GM21619 (cell line): ENCODE measurements at regions not wholly inside any gene's neighbourhood (a gene's known extent, or its start where the extent isn't known, plus 50 kb on each side); places are given as distances from the start of the nearest gene placed in this dataset.
"Not testable (repeated sequence)": the region's sequence is repeated elsewhere in the genome, so short reads cannot be mapped to it uniquely, and the experiment has no call there.

Experiments used
- ATAC-seq: cut with Tn5 transposase; IDR thresholded peaks from one replicate; pipeline ENCODE4 v1.9.1; 2021; ENCODE audit not compliant: unreplicated experiment

DNA sequence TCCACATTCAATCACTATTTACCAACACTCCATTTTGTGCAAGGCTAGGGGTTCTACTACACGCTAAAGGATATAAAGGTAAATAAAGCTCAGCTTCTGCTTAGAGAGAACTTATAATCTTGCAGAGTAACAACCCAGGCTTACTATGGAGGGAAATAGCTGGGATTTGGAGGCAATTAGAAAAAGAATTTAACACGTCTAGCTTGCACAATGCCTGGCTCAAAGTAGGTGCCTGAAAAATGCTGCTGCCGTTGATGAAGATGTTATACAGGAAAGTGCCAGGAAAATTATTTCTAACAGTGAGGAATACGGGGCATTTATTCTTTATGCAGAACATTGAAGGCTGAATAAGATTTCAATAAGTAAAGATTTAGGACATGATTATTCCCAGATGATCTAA is 214.2 kb downstream of the KITLG start:
- no peak for ATAC-seq

GRCh38 chr12:88367231-88367630 is 213.0 kb downstream of the KITLG start:
- no peak for ATAC-seq

DNA sequence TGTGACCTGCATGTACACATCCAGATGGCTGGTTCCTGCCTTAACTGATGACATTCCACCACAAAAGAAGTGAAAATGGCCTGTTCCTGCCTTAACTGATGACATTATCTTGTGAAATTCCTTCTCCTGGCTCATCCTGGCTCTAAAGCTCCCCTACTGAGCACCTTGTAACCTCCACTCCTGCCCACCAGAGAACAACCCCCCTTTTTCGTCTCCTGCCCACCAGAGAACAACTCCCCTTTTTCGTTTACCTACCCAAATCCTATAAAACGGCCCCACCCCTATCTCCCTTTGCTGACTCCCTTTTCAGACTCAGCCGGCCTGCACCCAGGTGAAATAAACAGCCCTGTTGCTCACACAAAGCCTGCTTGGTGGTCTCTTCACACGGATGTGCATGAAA is 212.2 kb downstream of the KITLG start:
- not testable (repeated sequence) for ATAC-seq

DNA sequence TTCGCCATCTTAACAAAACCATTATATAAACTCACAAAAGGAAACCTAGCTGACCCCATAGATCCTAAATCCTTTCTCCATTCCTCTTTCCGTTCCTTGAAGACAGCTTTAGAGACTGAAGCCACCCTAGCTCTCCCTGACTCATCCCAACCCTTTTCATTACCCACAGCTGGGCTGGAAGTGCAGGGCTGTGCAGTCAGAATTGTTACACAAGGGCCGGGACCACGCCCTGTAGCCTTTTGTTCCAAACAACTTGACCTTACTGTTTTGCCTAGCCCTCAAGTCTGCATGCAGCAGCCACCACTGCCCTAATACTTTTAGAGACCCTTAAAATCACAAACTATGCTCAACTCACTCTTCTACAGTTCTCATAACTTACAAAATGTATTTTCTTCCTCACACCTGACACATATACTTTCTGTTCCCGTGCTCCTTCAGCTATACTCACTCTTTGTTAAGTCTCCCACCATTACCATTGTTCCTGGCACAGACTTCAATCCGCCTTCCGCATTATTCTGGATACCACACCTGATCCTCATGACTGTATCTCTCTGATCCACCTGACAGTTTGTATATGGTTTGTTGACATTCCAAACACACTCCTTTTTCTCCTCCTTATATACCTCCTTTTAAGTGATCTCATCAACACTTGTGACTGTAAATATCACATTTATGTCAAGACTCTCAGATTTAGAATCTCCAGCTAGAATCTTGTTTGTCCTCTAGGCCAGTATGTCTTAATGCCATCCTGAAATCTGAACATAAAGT is 208.7 kb downstream of the KITLG start:
- ATAC-seq, result no peak

DNA sequence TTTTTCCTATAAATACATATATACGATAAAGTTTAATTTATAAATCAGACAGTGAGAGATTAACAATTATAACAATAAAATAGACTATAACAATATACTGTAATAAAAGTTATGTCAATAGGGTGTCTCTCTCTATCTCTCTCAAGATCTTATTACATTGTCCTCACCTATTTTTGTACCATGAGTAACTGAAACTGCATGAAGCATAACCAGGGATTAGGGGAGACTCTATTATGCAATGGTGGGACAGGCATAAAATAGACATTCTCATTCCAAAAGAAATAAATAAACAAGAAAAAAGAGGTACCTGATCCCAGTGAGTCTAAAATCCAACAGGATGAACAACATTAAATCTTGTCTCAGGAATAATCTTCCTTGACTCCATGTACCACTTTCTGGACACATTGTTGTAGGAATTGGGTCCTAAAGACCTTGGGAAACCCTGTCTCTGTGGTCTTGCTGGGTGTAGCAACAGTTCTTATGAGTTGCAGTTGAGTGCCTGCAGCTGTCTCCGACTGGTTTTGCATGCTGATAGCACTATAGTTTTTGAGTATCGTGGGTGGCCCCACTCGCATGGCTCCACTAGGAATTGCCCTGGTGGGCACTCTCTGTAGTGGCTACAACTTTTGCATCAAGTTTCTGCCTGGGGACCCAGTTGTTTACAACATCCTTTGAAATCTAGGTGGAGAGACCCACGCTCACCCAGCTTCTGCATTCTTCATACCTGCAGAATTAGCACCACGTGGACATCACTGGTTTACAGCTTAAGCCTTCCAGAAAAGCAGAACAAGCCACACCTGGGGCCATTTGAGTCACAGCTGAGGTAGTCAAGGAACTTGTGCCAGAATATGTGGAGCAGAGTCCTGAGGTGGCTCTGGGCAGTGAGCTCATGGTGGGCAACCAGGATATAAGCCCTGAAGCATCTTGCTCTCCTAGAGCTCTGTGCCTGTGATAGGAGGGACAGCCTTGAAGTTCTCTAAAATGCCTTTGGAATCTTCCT is 204.7 kb downstream of the KITLG start:
- ATAC-seq, result no peak

DNA sequence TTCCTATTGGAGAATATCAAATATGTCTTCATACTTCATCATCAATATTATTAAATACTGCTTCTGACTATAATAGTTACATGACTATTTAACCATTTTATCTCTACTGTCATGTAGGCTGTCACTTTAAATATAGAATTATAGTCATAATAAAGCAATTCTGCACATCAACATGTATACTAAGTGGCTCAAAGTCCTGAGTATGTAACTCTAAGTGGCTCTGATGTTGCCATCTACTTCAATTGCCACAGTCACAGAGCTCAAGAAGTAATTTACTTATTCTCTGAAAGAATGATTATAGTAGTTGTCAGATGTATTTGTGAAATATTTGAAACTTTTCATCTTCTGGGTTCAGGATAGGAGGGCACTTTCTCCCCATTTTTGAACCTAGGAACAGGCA is 202.3 kb downstream of the KITLG start:
- ATAC-seq, result no peak

DNA sequence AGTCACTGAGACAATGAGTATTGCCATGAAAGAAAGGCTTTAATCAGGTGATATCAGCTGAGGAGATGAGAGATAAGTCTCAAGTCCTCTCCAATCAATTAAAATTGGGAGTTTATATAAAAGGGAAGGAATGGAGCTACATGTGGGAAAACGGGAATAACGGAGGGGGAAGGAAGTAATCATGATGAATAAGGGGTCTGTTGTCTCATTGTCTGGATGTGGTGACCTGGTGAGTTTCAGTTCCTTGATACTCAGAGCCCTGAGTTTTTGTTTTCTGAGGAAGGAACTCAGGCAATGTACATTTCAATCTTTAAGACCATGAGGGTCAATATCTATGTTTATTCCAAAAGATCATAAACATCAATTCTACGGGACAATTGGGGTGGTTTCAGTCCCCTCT is 198.8 kb downstream of the KITLG start:
- ATAC-seq, result no peak

DNA sequence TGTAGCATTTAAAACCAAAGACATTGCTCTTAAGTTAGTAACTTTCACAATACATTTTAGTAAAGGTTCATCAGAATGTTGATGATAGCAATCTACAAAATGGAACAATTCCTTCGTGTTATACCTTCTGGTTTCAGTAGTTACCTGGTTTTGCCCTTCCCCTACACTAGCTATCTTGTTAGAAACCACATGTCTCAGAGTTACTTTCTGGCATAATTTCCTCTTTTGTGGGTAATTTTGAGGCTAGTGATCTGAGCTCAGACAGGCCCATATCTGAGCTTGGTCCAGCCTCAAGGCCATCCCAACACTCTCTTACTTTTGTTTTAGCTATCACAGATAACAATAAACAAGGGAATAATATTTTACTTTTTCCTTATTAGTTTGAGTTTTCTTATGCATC is 196.9 kb downstream of the KITLG start:
- ATAC-seq, result no peak

DNA sequence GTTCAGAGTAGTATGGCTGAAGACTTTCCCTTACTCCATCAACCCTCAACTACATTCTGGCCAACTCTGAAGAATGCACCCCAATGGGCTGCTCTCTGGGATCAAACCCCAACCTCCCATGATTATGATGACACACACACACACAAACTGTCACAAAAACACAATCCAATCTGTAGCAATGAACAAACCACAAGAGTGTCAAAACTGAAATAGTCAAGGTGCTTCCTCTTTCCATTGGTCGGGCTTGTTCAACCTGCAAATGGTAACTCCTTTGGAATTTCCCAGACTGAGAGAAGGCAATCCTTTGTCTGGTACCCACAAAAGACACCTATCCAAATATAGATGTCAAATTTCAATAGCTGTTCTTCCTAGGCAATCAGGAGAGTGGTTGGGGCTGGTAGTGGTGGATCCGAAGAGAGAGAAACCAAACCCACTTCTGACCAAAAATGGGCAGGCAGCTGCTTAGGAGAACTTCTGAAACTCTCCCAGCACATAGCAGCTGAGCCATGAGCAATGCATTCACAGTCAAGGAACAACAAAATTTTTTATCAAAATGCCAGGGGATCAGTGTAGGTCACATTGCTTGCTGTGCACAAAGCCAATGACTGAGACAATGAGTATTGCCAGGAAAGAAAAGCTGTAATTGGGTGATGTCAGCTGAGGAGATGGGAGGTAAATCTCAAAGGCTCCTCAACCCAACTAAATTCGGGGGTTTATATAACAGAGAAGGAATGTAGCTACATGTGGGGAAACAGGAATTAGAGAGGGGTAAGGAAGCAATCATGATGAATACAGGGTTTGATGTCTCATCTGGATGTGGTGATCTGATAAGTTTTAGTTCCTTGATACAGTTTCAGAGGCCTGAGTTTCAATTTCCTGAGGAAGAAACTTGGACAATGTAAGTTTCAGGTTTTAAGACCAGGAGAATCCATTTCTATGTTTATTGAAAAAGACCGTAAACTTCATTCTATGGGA is 191.4 kb downstream of the KITLG start:
- ATAC-seq, result no peak

DNA sequence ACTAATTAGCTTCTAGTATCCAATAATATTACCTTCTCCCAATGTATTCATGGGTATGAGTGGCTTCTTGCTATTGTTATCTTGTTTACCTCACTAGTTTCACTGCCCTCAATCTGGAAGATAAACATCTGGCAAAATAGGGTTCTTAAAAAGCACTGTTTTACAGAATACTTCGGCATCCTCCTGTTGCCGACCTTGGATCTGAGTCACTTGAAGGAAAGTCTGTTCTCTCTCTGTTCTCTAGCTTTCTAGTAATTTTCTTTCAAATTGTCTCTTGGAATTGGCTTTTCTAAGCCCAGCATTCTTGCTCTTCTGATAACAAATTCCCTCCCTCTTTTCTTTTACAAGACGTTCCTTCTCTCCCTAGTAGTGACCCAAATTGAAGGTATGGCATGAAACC is 189.5 kb downstream of the KITLG start:
- ATAC-seq, result no peak

DNA sequence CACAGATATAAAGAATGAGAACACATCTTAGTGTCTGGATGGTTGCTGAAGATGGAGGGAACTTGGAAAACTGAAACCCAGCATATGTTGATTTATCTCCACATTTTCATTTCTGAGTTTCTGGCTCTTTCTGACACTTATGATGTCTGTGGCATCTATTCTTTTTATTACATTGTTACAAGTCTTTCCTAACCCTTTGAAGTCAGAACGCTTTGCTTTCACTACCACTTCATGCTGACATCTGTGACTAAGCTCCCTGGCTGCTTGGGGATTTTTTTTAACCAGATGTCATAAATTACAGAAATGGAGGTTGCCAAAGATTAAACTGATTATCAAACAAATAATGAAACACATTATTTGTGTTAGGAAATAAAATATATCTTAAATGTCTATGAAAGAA is 188.7 kb downstream of the KITLG start:
- peak; percentile 47 for ATAC-seq

GRCh38 chr12:88393017-88393767 is 187.1 kb downstream of the KITLG start:
- ATAC-seq, result no peak

DNA sequence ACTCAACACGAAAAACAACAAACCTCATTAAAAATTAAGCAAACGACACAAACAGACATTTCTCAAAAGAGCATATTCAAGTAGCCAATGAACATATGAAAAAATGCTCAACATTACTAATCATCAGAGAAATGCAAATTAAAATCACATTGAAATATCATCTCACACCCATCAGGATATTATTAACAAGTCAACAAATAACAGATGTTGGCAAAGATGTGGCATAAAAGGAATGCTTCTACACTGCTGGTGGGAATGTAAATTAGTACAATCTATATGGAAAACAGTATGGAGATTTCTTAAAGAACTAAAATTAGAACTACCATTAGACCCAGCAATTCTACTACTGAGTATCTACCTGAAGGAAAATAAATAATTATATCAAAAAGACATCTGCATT is 182.2 kb downstream of the KITLG start:
- ATAC-seq, result no peak

- ATAC-seq, result no peak
Observed at GRCh38 chr12:88399811-88400210, 180.5 kb downstream of the KITLG start.

- no peak for ATAC-seq
Observed at GRCh38 chr12:88400302-88400701, 180.0 kb downstream of the KITLG start.

DNA sequence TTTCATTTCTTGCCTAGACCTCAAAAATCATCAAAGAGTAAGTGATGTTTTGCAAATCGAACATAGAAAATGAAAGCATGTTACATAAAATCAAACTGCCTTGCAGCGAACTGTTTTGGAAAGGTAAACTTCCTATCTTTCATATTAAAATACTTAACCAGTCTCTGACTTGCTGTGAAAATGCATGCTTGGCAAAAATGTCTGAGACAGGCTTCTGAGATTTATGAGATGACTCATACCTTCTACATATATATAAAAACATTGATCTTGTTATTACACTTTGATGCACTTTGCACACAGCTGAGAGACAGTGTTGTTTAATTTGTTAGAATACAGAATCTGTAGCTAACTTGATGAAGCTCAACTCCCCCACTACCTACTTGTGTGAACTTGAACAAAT is 179.1 kb downstream of the KITLG start:
- ATAC-seq, result no peak

- no peak for ATAC-seq
Observed at GRCh38 chr12:88406905-88407304, 173.4 kb downstream of the KITLG start.

GRCh38 chr12:88408823-88409222 is 171.4 kb downstream of the KITLG start:
- no peak for ATAC-seq

GRCh38 chr12:88409257-88409656 is 171.0 kb downstream of the KITLG start:
- no peak for ATAC-seq

DNA sequence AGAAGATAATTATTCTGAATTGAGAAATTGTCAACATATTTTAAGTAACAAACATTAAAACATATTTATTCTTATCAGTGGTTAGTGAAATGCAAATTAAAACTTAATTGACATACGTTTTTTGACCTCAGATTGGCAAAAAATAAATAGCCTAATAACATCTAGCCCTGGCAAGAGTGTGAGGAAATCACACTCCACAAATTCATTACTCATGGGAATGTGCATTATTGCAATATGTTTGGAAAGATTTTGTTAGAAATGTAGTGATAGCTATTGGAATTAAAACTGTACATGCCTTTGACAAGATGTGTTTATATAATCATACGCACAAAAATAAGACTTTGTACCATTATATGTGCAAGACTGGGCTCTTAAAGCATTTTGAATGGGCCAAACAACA is 168.6 kb downstream of the KITLG start:
- no peak for ATAC-seq
